Mesenchymal stem cell (in vitro differentiated cells and primary cell): ENCODE measurements at regions not wholly inside any gene's neighbourhood (a gene's known extent, or its start where the extent isn't known, plus 50 kb on each side); places are given as distances from the start of the nearest gene placed in this dataset.

Source experiments
- DNase-seq: peaks from one replicate; pipeline ENCODE4 v3.0.0-alpha.2; 2013
- H2AFZ ChIP-seq: one replicate; pipeline ENCODE4 v1.6.1; 2013; ENCODE audit warnings: low read depth, mild to moderate bottlenecking, control low read depth, inconsistent platforms, low read length, moderate library complexity
- H2AK5ac ChIP-seq: 2 replicates; pipeline ENCODE4 v1.6.1; 2013; ENCODE audit warnings: low read length, moderate library complexity, mild to moderate bottlenecking, inconsistent platforms; ENCODE audit not compliant: severe bottlenecking
- H2BK120ac ChIP-seq: one replicate; pipeline ENCODE4 v1.6.1; 2013; ENCODE audit warnings: low read depth, mild to moderate bottlenecking, inconsistent platforms, low read length, moderate library complexity
- H2BK12ac ChIP-seq, 2 experiments: one replicate each; pipeline ENCODE4 v1.6.1; 2013; ENCODE audit warnings: inconsistent platforms in 2 of 2, low read length in 2 of 2, mild to moderate bottlenecking in 2 of 2, moderate library complexity in 2 of 2, control low read depth in 1 of 2
- H2BK15ac ChIP-seq: one replicate; pipeline ENCODE4 v1.6.1; 2013; ENCODE audit warnings: mild to moderate bottlenecking, low read depth, inconsistent platforms; ENCODE audit not compliant: poor library complexity, severe bottlenecking
- H2BK5ac ChIP-seq: 2 replicates; pipeline ENCODE4 v1.6.1; 2013; ENCODE audit warnings: low read depth, mild to moderate bottlenecking, low read length, control low read depth, inconsistent platforms; ENCODE audit not compliant: poor library complexity, severe bottlenecking
- H3K14ac ChIP-seq, 2 experiments: one replicate each; pipeline ENCODE4 v1.6.1; 2013; ENCODE audit warnings: inconsistent platforms in 2 of 2, low read length in 2 of 2, control low read depth in 1 of 2, mild to moderate bottlenecking in 1 of 2, moderate library complexity in 1 of 2
- H3K18ac ChIP-seq, 2 experiments: one replicate each; pipeline ENCODE4 v1.6.1; 2013; ENCODE audit warnings: inconsistent platforms in 2 of 2, low read length in 2 of 2, control low read depth in 1 of 2, low read depth in 1 of 2, mild to moderate bottlenecking in 1 of 2
- H3K23ac ChIP-seq, 2 experiments: one replicate each; pipeline ENCODE4 v1.6.1; 2013; ENCODE audit warnings: inconsistent platforms in 2 of 2, low read length in 2 of 2, mild to moderate bottlenecking in 2 of 2, moderate library complexity in 2 of 2, control low read depth in 1 of 2
- H3K27ac ChIP-seq: 2 replicates; pipeline ENCODE4 v1.5.1; 2013; ENCODE audit warnings: mild to moderate bottlenecking, moderate library complexity, low read length, control low read depth, inconsistent platforms; ENCODE audit not compliant: poor library complexity, severe bottlenecking
- H3K27me3 ChIP-seq, 2 experiments: 2 replicates each; pipeline versions ENCODE4 v1.6.1 to v1.7.0; 2013; ENCODE audit warnings: low read length in 2 of 2, mild to moderate bottlenecking in 2 of 2, moderate library complexity in 2 of 2, control low read depth in 1 of 2, inconsistent platforms in 1 of 2; ENCODE audit not compliant: control insufficient read depth in 1 of 2, insufficient read depth in 1 of 2
- H3K36me3 ChIP-seq, 2 experiments: 2 replicates each; pipeline versions ENCODE4 v1.6.1 to v1.7.0; 2013; ENCODE audit warnings: low read length in 2 of 2, control low read depth in 1 of 2, inconsistent platforms in 1 of 2, low read depth in 1 of 2, mild to moderate bottlenecking in 1 of 2; ENCODE audit not compliant: insufficient read depth in 2 of 2, control insufficient read depth in 1 of 2
- H3K4ac ChIP-seq, 2 experiments: one replicate each; pipeline ENCODE4 v1.6.1; 2013; ENCODE audit warnings: inconsistent platforms in 2 of 2, low read length in 2 of 2, mild to moderate bottlenecking in 2 of 2, moderate library complexity in 2 of 2, control low read depth in 1 of 2, low read depth in 1 of 2
- H3K4me1 ChIP-seq: 2 replicates; pipeline ENCODE4 v1.6.1; 2013; ENCODE audit warnings: low read depth, low read length, control low read depth; ENCODE audit not compliant: control insufficient read depth, insufficient read depth
- H3K4me2 ChIP-seq: 2 replicates; pipeline ENCODE4 v1.6.1; 2013; ENCODE audit warnings: low read length, mild to moderate bottlenecking, inconsistent platforms; ENCODE audit not compliant: poor library complexity, severe bottlenecking
- H3K4me3 ChIP-seq, 2 experiments: 2 replicates each; pipeline versions ENCODE4 v1.5.1 to v1.7.0; 2013; ENCODE audit warnings: low read length in 2 of 2, mild to moderate bottlenecking in 2 of 2, control low read depth in 1 of 2, low read depth in 1 of 2; ENCODE audit not compliant: insufficient read depth in 1 of 2
- H3K79me1 ChIP-seq: replicated peaks from 2 replicates; pipeline ENCODE4 v1.6.1; 2013; ENCODE audit warnings: mild to moderate bottlenecking, control low read depth, low read length, inconsistent platforms; ENCODE audit not compliant: poor library complexity, severe bottlenecking
- H3K9ac ChIP-seq: 2 replicates; pipeline ENCODE4 v1.7.0; 2013; ENCODE audit warnings: mild to moderate bottlenecking, low read length, moderate library complexity
- H3K9me3 ChIP-seq: 2 replicates; pipeline ENCODE4 v1.7.0; 2013; ENCODE audit warnings: mild to moderate bottlenecking, low read length; ENCODE audit not compliant: control insufficient read depth
- H4K8ac ChIP-seq: one replicate; pipeline ENCODE4 v1.6.1; 2013; ENCODE audit warnings: inconsistent platforms, mild to moderate bottlenecking, low read length, moderate library complexity
- H4K91ac ChIP-seq: one replicate; pipeline ENCODE4 v1.6.1; 2013; ENCODE audit warnings: mild to moderate bottlenecking, low read length, inconsistent platforms
- WGBS: methylation state at CpG from one replicate; pipeline ENCODE4 v1.1.7; 2013; ENCODE audit warnings: mixed read lengths; 5-methylcytosine and 5-hydroxymethylcytosine counted together

- H3K4me1 ChIP-seq = no peaks in the 10 kb centered on the region
- 77% methylated on average over 7 of the region's 8 CpGs for WGBS
- no peak overlapping the region for H2BK120ac ChIP-seq
- no peak overlapping the region for H3K4me2 ChIP-seq
- H2AFZ ChIP-seq = no peak overlapping the region
- H3K9me3 ChIP-seq = no peaks in the 10 kb centered on the region
- no peak overlapping the region for H2BK15ac ChIP-seq
- no peaks in the 10 kb centered on the region for H3K36me3 ChIP-seq
- H3K27me3 ChIP-seq = peaks cover 0 to 5% of the 10 kb centered on the region in 2 experiments
- no peak for DNase-seq
- H2AK5ac ChIP-seq = no peak overlapping the region
- H4K91ac ChIP-seq = no peak overlapping the region
- no peak overlapping the region for H4K8ac ChIP-seq
- no peak overlapping the region for H3K4me3 ChIP-seq
- no peak overlapping the region for H3K23ac ChIP-seq
- H2BK12ac ChIP-seq = peak overlapping the region in 1 of 2 experiments; percentile 19
- no peak overlapping the region for H3K14ac ChIP-seq
- H3K4ac ChIP-seq = peak overlapping the region in 1 of 2 experiments; percentile 30
- H2BK5ac ChIP-seq = no peak overlapping the region
- no peak overlapping the region for H3K9ac ChIP-seq
- H3K27ac ChIP-seq = no peak overlapping the region
- H3K18ac ChIP-seq = no peak overlapping the region
- no peaks in the 10 kb centered on the region for H3K79me1 ChIP-seq
Observed at GRCh38 chr18:24983566-24984139, 368.3 kb downstream of the ZNF521 start.

- H2BK12ac ChIP-seq = peak overlapping the region; percentile 49 to 58
- no peak overlapping the region for H2BK120ac ChIP-seq
- no peaks in the 10 kb centered on the region for H3K9me3 ChIP-seq
- no peak overlapping the region for H3K23ac ChIP-seq
- H4K91ac ChIP-seq = no peak overlapping the region
- H3K79me1 ChIP-seq = no peaks in the 10 kb centered on the region
- H2BK5ac ChIP-seq = no peak overlapping the region
- H3K18ac ChIP-seq = peak overlapping the region in 1 of 2 experiments; percentile 34
- WGBS = 70% methylated on average over 2 of the region's 4 CpGs
- DNase-seq = no peak
- H3K14ac ChIP-seq = no peak overlapping the region
- H3K4ac ChIP-seq = no peak overlapping the region
- H2BK15ac ChIP-seq = no peak overlapping the region
- H3K9ac ChIP-seq = peak overlapping the region; percentile 89
- no peak overlapping the region for H2AFZ ChIP-seq
- H2AK5ac ChIP-seq = no peak overlapping the region
- no peak overlapping the region for H4K8ac ChIP-seq
- no peak overlapping the region for H3K27ac ChIP-seq
- H3K4me3 ChIP-seq = peak overlapping the region in 1 of 2 experiments; percentile 75
- no peak overlapping the region for H3K4me2 ChIP-seq
- no peaks in the 10 kb centered on the region for H3K27me3 ChIP-seq
- no peaks in the 10 kb centered on the region for H3K36me3 ChIP-seq
- no peaks in the 10 kb centered on the region for H3K4me1 ChIP-seq
Observed at GRCh38 chr18:24985586-24985985, 366.4 kb downstream of the ZNF521 start.

GRCh38 chr18:24986666-24987302 lies 365.2 kb downstream of the ZNF521 start:
- WGBS = 35% methylated on average over 6 of the region's 6 CpGs
- Histone ChIP-seq H3K14ac (no peak overlapping the region), H3K9me3 (no peaks in the 10 kb centered on the region)

More at GRCh38 chr18:24986666-24987302, 365.2 kb downstream of the ZNF521 start:
- H3K27ac ChIP-seq = no peak overlapping the region
- peak overlapping the region in 1 of 2 experiments; percentile 50 for H3K4ac ChIP-seq
- no peak overlapping the region for H2AK5ac ChIP-seq
- no peak overlapping the region for H3K23ac ChIP-seq
- H3K4me1 ChIP-seq = no peaks in the 10 kb centered on the region
- peak overlapping the region in 1 of 2 experiments; percentile 75 for H3K4me3 ChIP-seq
- no peaks in the 10 kb centered on the region for H3K27me3 ChIP-seq
- peak overlapping the region in 1 of 2 experiments; percentile 3 for H2BK12ac ChIP-seq
- no peak overlapping the region for H2AFZ ChIP-seq
- H4K91ac ChIP-seq = no peak overlapping the region
- no peak overlapping the region for H2BK5ac ChIP-seq
- peak; percentile 42 for DNase-seq
- no peak overlapping the region for H3K4me2 ChIP-seq
- peak overlapping the region; percentile 89 for H3K9ac ChIP-seq
- H2BK120ac ChIP-seq = no peak overlapping the region
- H3K36me3 ChIP-seq = no peaks in the 10 kb centered on the region
- H4K8ac ChIP-seq = peak overlapping the region; percentile 67
- no peaks in the 10 kb centered on the region for H3K79me1 ChIP-seq
- peak overlapping the region in 1 of 2 experiments; percentile 74 for H3K18ac ChIP-seq
- H2BK15ac ChIP-seq = no peak overlapping the region
